ENCODE measurements at regions not wholly inside any gene's neighbourhood (a gene's known extent, or its start where the extent isn't known, plus 50 kb on each side); places are given as distances from the start of the nearest gene placed in this dataset.

DNA sequence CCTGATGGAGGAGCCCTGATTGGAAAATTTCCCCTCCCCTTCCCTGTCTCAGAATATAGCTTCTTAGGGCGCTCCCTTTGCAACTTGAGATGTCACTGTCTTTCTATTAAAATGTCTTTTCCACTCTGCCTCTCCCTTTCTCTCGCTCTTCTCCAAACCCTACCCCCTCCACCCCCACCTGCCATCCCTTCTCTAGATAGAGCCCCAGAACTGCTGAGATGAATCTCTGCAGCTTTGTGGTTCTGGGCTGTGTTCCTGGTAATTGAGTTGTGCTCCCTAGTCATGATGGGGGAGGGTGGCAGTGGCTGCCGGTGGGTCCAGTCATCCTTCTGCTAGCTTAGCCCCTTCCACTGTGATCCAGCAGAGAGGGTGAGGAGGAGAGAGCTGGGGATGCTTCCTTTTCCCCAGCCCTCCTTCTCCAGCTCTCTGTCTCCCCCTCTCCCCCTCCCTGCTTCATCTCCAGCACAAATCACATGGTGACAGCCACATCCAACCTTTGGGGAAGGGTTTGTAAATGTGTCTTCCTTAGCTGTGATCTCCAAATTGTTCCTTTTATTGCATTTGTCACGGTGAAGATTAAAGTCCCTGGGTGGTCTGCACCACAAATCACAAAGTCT, 50.8 kb upstream of the BTRC start:
- H3K27me3 ChIP-seq (ENCODE audit: insufficient read depth, low read length) = no peaks in the 10 kb centered on the region; the same call in 1 of the 2 replicates
- no peak overlapping the region for H4K5ac ChIP-seq (ENCODE audit: insufficient read length, low read depth, low read length)
- H2BK15ac ChIP-seq (ENCODE audit: low read depth, low read length) = no peak overlapping the region
- no peak overlapping the region for H2BK120ac ChIP-seq (ENCODE audit: low read depth, low read length, poor library complexity, severe bottlenecking)
- peaks cover 2% of the 10 kb centered on the region for H4K20me1 ChIP-seq (ENCODE audit: control insufficient read depth, insufficient read depth, insufficient read length)
- no peak overlapping the region for H3K4me2 ChIP-seq (ENCODE audit: insufficient read depth, insufficient read length, low read length)
- H2BK12ac ChIP-seq (ENCODE audit: insufficient read length, low read depth, low read length) = no peak overlapping the region
- H3K79me2 ChIP-seq (ENCODE audit: insufficient read depth, low read length) = no peaks in the 10 kb centered on the region
- Mint-ChIP-seq H3K4me3 (no peak overlapping the region), H3K27me3 (ENCODE audit: low read depth) (peaks cover 71% of the 10 kb centered on the region), H3K4me1 (peaks cover 0 to 12% of the 10 kb centered on the region in 2 experiments; a peak in 2 of 4 replicates), H3K9me3 (no peaks in the 10 kb centered on the region), H3K36me3 (ENCODE audit: insufficient read depth in 1 of 3, low read depth in 3 of 3) (no peaks in the 10 kb centered on the region), H3K27ac (no peak overlapping the region)
- no peak overlapping the region for H3K56ac ChIP-seq (ENCODE audit: insufficient read length, low read depth, low read length)
- TF ChIP-seq, protein P1, sequence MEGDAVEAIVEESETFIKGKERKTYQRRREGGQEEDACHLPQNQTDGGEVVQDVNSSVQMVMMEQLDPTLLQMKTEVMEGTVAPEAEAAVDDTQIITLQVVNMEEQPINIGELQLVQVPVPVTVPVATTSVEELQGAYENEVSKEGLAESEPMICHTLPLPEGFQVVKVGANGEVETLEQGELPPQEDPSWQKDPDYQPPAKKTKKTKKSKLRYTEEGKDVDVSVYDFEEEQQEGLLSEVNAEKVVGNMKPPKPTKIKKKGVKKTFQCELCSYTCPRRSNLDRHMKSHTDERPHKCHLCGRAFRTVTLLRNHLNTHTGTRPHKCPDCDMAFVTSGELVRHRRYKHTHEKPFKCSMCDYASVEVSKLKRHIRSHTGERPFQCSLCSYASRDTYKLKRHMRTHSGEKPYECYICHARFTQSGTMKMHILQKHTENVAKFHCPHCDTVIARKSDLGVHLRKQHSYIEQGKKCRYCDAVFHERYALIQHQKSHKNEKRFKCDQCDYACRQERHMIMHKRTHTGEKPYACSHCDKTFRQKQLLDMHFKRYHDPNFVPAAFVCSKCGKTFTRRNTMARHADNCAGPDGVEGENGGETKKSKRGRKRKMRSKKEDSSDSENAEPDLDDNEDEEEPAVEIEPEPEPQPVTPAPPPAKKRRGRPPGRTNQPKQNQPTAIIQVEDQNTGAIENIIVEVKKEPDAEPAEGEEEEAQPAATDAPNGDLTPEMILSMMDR (conservative IDR thresholded peaks at IDR 0.05) = no peak
- H3K23ac ChIP-seq (ENCODE audit: insufficient read length, low read depth, low read length) = no peak overlapping the region
- H4K8ac ChIP-seq (replicated peaks; ENCODE audit: insufficient read length, low read depth, low read length) = no peak overlapping the region
- H3K9me3 ChIP-seq (ENCODE audit: control insufficient read depth, low read depth, low read length) = no peaks in the 10 kb centered on the region
- H3K23me2 ChIP-seq (ENCODE audit: insufficient read length, low read depth, low read length, poor library complexity, severe bottlenecking) = no peaks in the 10 kb centered on the region
- no peak overlapping the region for H3K4ac ChIP-seq (ENCODE audit: low read depth, low read length)
- no peak overlapping the region for H3K27ac ChIP-seq (ENCODE audit: insufficient read length, low read depth, low read length)
- H3K4me1 ChIP-seq (ENCODE audit: insufficient read depth, low read length) = no peaks in the 10 kb centered on the region
- no peaks in the 10 kb centered on the region for H3K79me1 ChIP-seq (ENCODE audit: insufficient read depth, low read depth, low read length, poor library complexity, severe bottlenecking)
- no peak overlapping the region for H2AK5ac ChIP-seq (ENCODE audit: insufficient read length, low read length)
- H3T11ph ChIP-seq (ENCODE audit: low read length) = no peak overlapping the region
- DNase-seq = no peak
- H3K18ac ChIP-seq (ENCODE audit: insufficient read length, low read depth, low read length) = no peak overlapping the region
- no peak overlapping the region for H3K9ac ChIP-seq (ENCODE audit: extremely low read depth, insufficient read length, low read length)
- H2BK5ac ChIP-seq (ENCODE audit: insufficient read length, low read length) = no peak overlapping the region
- H4K91ac ChIP-seq (ENCODE audit: insufficient read length, low read depth, low read length) = no peak overlapping the region
- no peak overlapping the region for H2AFZ ChIP-seq (ENCODE audit: low read length)
- no peak overlapping the region for H2BK20ac ChIP-seq (ENCODE audit: low read depth, low read length, poor library complexity, severe bottlenecking)
- WGBS (ENCODE audit: extremely low coverage, insufficient read length, low lambda C conversion rate) = no CpG with 5 or more reads among the region's 4 CpGs
- no peak overlapping the region for H3K14ac ChIP-seq (ENCODE audit: insufficient read depth, low read length)
